ENCODE measurements at regions not wholly inside any gene's neighbourhood (a gene's known extent, or its start where the extent isn't known, plus 50 kb on each side); places are given as distances from the start of the nearest gene placed in this dataset.

- no peak for DNase-seq
- Mint-ChIP-seq H3K9me3 (ENCODE audit: unreplicated experiment) (no peaks in the 10 kb centered on the region), H3K36me3 (ENCODE audit: unreplicated experiment) (no peaks in the 10 kb centered on the region), H3K27me3 (ENCODE audit: unreplicated experiment) (peaks cover 2% of the 10 kb centered on the region), H3K27ac (ENCODE audit: unreplicated experiment) (no peak overlapping the region), H3K4me3 (ENCODE audit: unreplicated experiment) (no peak overlapping the region), H3K4me1 (ENCODE audit: low read depth, unreplicated experiment) (no peaks in the 10 kb centered on the region)
- no peak for TF ChIP-seq CTCF (IDR thresholded peaks at IDR 0.05; ENCODE audit: partially characterized antibody, unreplicated experiment)
Observed at GRCh38 chr1:55833529-55834091, 618.4 kb upstream of the USP24 start.

- TF ChIP-seq CTCF (IDR thresholded peaks at IDR 0.05; ENCODE audit: partially characterized antibody, unreplicated experiment) = no peak
- Mint-ChIP-seq H3K27me3 (ENCODE audit: unreplicated experiment) (peaks cover 2% of the 10 kb centered on the region), H3K27ac (ENCODE audit: unreplicated experiment) (no peak overlapping the region), H3K9me3 (ENCODE audit: unreplicated experiment) (no peaks in the 10 kb centered on the region), H3K4me1 (ENCODE audit: low read depth, unreplicated experiment) (no peaks in the 10 kb centered on the region), H3K4me3 (ENCODE audit: unreplicated experiment) (no peak overlapping the region), H3K36me3 (ENCODE audit: unreplicated experiment) (no peaks in the 10 kb centered on the region)
- DNase-seq = no peak
Observed at GRCh38 chr1:55831759-55832158, 616.6 kb upstream of the USP24 start.

GRCh38 chr1:55828044-55828443 is 612.9 kb upstream of the USP24 start:
- Mint-ChIP-seq H3K9me3 (ENCODE audit: unreplicated experiment) (no peaks in the 10 kb centered on the region), H3K27ac (ENCODE audit: unreplicated experiment) (no peak overlapping the region)
- no peak for DNase-seq

GRCh38 chr1:55827350-55827749 is 612.2 kb upstream of the USP24 start:
- no peak overlapping the region for H3K4me3 Mint-ChIP-seq (ENCODE audit: unreplicated experiment)
- H3K4me1 Mint-ChIP-seq (ENCODE audit: low read depth, unreplicated experiment) = no peaks in the 10 kb centered on the region
- peaks cover 6% of the 10 kb centered on the region for H3K27me3 Mint-ChIP-seq (ENCODE audit: unreplicated experiment)
- H3K36me3 Mint-ChIP-seq (ENCODE audit: unreplicated experiment) = no peaks in the 10 kb centered on the region
- DNase-seq = no peak
- H3K27ac Mint-ChIP-seq (ENCODE audit: unreplicated experiment) = no peak overlapping the region
- TF ChIP-seq CTCF (IDR thresholded peaks at IDR 0.05; ENCODE audit: partially characterized antibody, unreplicated experiment) = no peak
- no peaks in the 10 kb centered on the region for H3K9me3 Mint-ChIP-seq (ENCODE audit: unreplicated experiment)

More at GRCh38 chr1:55828044-55828443, 612.9 kb upstream of the USP24 start:
- H3K36me3 Mint-ChIP-seq (ENCODE audit: unreplicated experiment) = no peaks in the 10 kb centered on the region
- no peak overlapping the region for H3K4me3 Mint-ChIP-seq (ENCODE audit: unreplicated experiment)
- H3K27me3 Mint-ChIP-seq (ENCODE audit: unreplicated experiment) = peaks cover 6% of the 10 kb centered on the region
- H3K4me1 Mint-ChIP-seq (ENCODE audit: low read depth, unreplicated experiment) = no peaks in the 10 kb centered on the region
- no peak for TF ChIP-seq CTCF (IDR thresholded peaks at IDR 0.05; ENCODE audit: partially characterized antibody, unreplicated experiment)

- Mint-ChIP-seq H3K9me3 (ENCODE audit: unreplicated experiment) (no peaks in the 10 kb centered on the region), H3K4me3 (ENCODE audit: unreplicated experiment) (no peak overlapping the region), H3K27ac (ENCODE audit: unreplicated experiment) (no peak overlapping the region), H3K36me3 (ENCODE audit: unreplicated experiment) (no peaks in the 10 kb centered on the region), H3K4me1 (ENCODE audit: low read depth, unreplicated experiment) (no peaks in the 10 kb centered on the region), H3K27me3 (ENCODE audit: unreplicated experiment) (peaks cover 6% of the 10 kb centered on the region)
- TF ChIP-seq CTCF (IDR thresholded peaks at IDR 0.05; ENCODE audit: partially characterized antibody, unreplicated experiment) = no peak
- no peak for DNase-seq
Observed at GRCh38 chr1:55826381-55827080, 611.4 kb upstream of the USP24 start.

All from glutamatergic neuron (in vitro differentiated cells).